GM12872 (cell line): ENCODE measurements at regions not wholly inside any gene's neighbourhood (a gene's known extent, or its start where the extent isn't known, plus 50 kb on each side); places are given as distances from the start of the nearest gene placed in this dataset.

Experiments
- CTCF ChIP-seq: IDR thresholded peaks from 3 replicates; pipeline ENCODE4 v1.5.1; 2011; ENCODE audit warnings: low read depth, mild to moderate bottlenecking, low read length, moderate library complexity; ENCODE audit not compliant: insufficient read depth

DNA sequence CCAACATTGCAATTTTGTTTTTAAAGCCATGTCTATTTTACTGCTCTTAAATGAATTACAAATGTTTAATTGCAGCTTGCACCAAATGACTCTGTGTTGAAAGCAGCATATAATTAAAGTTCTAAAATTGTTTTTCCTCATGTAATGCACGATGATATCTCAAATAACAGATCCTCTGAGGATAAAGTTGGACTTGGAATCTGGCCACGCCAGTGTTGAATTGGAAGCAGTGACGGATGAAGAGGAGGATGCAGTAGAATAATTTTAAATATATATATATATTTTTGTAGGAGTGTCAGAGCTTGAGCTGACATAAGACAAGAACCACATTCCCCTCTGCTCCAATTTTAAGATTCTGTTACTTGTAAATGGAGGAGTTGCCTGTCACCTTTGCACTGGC lies 406.6 kb upstream of the DPPA4 start:
- no peak for TF ChIP-seq CTCF

DNA sequence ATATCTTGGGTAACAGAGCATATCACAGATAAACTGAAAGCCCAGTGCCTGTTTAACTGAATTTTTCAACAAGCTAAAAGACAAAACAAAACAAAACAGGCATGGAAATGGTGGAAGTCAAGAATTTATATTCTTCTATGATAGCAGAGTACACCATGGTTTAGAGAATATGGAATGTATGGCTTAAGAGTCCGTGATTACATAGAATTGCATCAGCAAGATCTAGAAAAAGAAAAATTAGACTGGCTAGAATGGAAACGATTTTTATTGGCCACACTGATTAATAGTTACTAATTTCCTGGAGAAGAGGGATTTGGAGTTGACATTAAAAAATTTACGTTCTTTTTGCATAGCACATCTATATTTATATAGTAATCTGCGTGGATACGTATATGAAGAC lies 435.2 kb upstream of the DPPA4 start:
- TF ChIP-seq CTCF: no peak

DNA sequence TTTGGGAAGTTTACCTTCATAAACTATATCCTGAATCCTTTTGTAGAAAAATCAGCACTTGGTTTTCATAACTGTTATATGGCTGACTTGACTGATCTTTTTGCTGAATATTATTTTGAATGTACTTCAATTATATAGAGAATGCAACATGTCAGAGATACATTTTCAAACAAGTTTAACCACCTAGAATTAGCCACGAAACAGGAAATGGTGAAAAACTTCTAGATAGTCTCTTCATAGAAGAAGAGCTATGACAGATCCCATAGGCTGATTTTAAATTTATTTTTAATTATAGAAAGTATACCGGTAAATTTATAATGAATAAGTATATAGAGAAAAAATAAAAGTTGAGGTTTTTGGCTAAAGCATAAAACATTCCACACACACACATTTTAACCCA lies 436.8 kb upstream of the DPPA4 start:
- TF ChIP-seq CTCF: no peak

DNA sequence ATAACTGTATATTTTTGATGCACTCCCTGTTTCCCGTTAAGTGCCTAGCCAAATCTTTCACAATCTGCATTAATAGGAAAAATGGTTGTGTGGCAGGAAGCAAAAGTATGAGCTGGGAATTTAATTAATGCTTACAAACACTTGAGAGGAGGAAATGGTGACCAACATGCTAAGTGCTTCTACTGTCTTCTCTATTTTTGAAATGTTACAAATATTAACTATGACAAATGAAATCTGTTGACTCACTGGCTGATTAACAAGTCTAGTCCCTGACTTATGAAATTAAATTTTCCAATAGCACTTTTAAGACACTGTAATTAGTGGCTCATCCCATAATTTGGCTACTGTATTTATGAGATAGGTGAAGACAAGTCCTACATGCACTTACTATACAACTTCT lies 446.9 kb upstream of the DPPA4 start:
- no peak for TF ChIP-seq CTCF

- TF ChIP-seq CTCF: no peak
Observed at GRCh38 chr3:109784852-109785631, 447.7 kb upstream of the DPPA4 start.

- TF ChIP-seq CTCF: peak; percentile 34; the same call in 2 of the 3 replicates
Observed at GRCh38 chr3:109803274-109803673, 465.9 kb upstream of the DPPA4 start.

DNA sequence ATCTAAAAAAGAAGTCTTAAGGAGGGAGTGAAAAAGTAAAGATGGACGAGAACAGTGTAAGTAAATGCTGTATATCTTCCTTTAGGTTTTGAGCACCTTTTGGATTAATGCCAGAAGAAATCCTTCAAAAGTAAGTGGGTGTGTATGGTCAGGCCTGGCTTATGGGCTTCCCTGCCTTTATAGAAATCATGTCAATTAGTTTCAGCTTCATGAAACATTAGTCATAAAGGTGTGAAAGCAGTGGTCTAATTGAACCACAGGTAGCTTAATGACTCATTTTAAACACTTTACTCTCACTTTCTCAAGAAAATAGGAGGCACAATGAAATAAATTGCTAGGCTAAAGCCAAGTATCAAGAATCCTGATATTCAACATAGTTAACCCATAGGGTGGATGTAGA lies 467.4 kb upstream of the DPPA4 start:
- TF ChIP-seq CTCF: no peak

DNA sequence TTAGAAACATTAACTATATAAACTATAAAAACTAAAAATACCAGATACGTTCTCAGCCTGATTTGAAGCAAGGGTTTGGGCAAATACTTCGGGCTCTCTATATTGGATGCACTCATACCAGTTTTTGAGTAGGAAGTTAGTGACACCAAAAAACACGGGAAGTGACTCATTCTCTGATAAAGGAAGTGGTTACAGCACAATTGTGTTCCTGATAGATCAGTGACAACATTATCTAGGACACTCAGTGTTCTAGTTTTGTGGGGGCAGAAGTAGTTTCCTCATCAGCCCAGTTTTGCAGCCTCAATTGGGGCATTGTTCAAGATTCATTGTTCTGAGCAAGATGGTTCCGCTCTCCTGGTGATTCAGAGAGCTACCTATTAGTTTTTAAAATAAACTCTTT lies 469.6 kb upstream of the DPPA4 start:
- TF ChIP-seq CTCF: no peak
